GM12872 (cell line): ENCODE measurements at regions not wholly inside any gene's neighbourhood (a gene's known extent, or its start where the extent isn't known, plus 50 kb on each side); places are given as distances from the start of the nearest gene placed in this dataset.

Source experiments
- TF ChIP-seq, protein P1 (sequence below): IDR thresholded peaks from 3 replicates; pipeline ENCODE4 v1.5.1; 2011; ENCODE audit warnings: low read depth, mild to moderate bottlenecking, low read length, moderate library complexity; ENCODE audit not compliant: insufficient read depth

DNA sequence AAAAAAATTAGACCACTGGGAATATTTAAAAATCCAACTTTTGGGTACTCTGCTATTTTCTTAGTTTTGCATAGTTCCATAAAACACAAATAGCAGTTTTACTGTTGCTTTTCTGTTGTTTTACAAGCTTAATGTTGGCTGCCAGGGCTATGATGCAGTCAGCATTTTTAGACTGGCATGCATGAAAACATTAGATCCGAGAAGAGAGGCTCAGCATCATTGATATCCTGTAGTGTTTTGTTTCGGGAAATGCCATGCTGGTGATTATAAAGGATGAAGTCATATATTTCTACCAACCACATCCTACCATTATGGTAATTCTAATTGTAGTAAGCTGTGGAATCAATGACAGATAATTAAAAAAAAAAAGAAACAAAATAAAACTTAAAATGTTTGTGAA, 104.6 kb downstream of the MBL2 start:
- TF ChIP-seq, protein P1, sequence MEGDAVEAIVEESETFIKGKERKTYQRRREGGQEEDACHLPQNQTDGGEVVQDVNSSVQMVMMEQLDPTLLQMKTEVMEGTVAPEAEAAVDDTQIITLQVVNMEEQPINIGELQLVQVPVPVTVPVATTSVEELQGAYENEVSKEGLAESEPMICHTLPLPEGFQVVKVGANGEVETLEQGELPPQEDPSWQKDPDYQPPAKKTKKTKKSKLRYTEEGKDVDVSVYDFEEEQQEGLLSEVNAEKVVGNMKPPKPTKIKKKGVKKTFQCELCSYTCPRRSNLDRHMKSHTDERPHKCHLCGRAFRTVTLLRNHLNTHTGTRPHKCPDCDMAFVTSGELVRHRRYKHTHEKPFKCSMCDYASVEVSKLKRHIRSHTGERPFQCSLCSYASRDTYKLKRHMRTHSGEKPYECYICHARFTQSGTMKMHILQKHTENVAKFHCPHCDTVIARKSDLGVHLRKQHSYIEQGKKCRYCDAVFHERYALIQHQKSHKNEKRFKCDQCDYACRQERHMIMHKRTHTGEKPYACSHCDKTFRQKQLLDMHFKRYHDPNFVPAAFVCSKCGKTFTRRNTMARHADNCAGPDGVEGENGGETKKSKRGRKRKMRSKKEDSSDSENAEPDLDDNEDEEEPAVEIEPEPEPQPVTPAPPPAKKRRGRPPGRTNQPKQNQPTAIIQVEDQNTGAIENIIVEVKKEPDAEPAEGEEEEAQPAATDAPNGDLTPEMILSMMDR, result no peak

DNA sequence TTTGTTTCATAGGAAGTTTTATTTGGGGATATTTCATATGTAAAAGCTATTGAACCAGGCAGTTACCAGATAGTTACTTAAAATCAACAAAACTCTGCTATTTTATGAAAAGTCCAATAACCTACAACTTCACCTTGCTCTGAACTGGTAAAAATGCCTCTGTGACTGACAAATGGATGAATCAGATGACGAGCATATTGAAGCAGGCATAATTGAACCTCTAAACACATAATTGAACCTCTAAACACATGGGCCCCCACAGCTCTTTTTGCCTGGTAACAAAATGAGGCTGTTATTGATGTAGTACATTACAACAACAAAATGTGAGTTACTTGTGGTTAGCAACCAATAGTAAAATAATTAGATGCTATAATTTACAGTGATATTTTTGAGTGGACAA, 99.7 kb downstream of the MBL2 start:
- TF ChIP-seq, protein P1, result no peak

DNA sequence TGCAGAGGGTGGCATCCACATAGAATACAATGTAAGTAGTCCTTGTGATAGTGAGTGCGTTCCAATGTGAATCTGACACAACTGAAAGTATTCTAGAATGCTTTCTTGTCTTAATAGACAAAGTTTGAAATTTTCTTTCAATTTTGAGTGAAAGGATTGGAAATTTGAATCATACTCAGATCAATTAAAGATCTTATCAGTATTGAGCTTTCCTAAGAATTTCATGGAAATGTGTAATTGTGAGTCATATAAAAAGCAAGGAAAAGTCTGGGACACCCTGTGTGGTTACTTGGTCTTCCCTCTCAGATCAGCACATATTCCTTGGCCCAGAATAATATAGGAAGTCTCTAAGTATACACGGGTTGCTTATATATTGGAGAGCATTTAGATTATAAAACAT, 99.1 kb downstream of the MBL2 start:
- TF ChIP-seq, protein P1, result no peak

DNA sequence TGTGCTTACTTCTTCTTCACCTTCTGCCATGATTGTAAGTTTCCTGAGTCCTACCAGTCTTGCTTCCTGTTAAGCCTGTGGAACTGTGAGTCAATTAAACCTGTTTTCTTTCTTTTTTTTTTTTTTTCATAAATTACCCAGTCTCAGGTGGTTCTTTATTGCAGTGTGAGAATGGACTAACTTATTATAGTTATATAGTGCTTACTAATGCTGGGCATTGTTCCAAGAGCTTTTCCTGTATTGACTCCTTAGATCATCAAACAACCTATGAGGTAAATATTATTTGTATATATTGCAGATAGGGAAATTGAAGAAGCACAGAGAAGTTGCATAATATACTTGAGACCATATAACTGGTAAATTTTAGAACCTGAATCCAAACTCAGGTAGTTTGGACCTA, 98.1 kb downstream of the MBL2 start:
- TF ChIP-seq, protein P1, result no peak

DNA sequence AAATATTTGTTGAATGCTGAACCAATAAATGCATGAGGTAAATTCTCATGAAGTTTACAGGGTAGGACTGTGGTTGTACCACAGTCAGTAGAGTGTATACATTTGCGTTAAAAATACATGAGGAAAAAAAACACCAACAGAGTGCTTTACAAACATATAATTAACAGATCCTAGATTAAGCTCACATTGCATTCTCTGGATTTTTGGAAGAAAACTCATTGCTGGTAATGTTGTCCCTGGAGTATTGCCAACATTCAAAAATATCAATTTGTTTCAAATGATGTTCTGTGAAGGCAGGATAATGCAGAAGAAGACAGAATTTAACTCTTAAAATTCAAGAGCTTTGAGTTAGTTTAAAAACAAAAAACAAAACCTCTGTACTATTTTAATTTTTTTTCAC, 95.5 kb downstream of the MBL2 start:
- TF ChIP-seq, protein P1, result no peak

DNA sequence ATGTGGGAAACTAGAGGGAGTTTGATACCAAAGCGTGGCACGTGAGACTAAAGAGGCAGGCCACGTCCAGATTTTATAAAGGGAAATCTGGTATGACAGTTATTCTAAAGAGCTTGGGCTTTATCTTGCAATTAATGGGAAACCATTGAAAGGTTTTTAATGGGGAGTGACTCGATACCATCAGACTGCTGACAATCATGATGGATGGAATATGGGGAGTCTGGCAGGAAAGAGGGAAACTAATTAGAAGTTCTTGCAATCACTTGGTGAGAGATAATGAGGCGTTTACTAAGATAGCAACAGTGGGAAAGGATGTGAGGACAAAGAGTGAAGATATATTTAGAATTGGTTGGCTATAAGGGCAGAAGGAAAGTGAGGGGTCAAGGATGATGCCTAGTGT, 94.0 kb downstream of the MBL2 start:
- TF ChIP-seq, protein P1, result no peak

DNA sequence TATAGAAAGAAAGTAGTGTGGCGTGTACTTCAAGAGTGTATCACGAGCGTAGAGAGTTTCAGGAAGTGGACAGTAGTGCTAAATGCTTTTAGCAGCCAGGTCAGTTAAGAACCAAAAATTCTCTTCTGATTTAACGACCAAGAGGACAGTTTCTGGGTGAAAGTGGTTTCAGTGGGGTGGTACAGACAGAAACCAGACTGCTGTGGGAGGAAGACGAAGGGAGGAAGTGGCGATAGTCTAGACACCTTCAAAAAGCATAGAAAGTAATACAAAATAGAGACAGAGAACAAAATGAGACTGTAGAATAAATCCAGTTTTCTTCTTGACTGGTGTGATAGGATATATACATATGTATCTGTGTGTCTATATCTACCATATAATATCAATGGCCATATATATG, 93.5 kb downstream of the MBL2 start:
- TF ChIP-seq, protein P1, result no peak

DNA sequence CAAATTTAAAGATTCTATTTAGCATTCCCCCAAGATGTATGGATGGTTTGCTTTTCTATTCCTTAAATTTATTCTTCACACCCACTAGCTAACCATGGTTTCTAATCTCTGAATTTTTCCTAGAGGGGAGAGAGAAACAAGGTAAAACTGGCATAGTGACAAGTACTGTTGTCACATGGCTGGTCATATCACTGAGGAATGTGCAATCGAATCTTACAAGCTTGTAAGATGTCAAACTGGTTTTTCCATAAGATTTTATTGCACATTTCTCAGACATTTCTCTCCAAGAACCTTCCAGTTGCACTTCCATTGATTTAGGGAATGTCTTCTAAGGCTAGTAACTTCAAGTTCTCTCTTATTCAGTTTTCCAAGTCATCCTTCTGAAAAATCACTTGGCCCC, 89.8 kb downstream of the MBL2 start:
- TF ChIP-seq, protein P1, result no peak
